ENCODE measurements at regions not wholly inside any gene's neighbourhood (a gene's known extent, or its start where the extent isn't known, plus 50 kb on each side); places are given as distances from the start of the nearest gene placed in this dataset.

- no peak overlapping the region for H3K27ac ChIP-seq (ENCODE audit: extremely low read length, insufficient read depth, low read length)
- no peak for ATAC-seq
These were observed 252.8 kb upstream of the CHD6 start for GRCh38 chr20:41870869-41871462.

More at GRCh38 chr20:41870869-41871462, 252.8 kb upstream of the CHD6 start:
- intact Hi-C loops (cut with micrococcal nuclease; ENCODE audit: unreplicated experiment) (no loop called here), in situ Hi-C loops (cut with HindIII; ENCODE audit: extremely low pct_ligation_motif_present, low pct_unique_long_range_greater_than_20kb) (no loop called here)
- 0 out of 5 replicates have a peak, but pooled peaks cover 0 to 3% of the 10 kb centered on the region in 2 experiments for H3K27me3 ChIP-seq (ENCODE audit: control insufficient read depth in 1 of 2, insufficient read depth in 2 of 2, low read length in 2 of 2)
- no peak overlapping the region for H3K9ac ChIP-seq (ENCODE audit: insufficient read depth, low read depth, low read length)
- no peak overlapping the region for H3K4me2 ChIP-seq (ENCODE audit: low read depth, low read length)
- ChIA-PET CTCF (ENCODE audit: low intra/inter-chr PET ratio, low total read pairs) (no interaction called here), POLR2A (no interaction called here)
- BruUV-seq (replicated peaks), result no TSS peak
- DNase-seq (ENCODE audit: low spot score) (no peak), FAIRE-seq (no peak)
- H3K4me1 ChIP-seq (ENCODE audit: insufficient read depth, low read length), result no peaks in the 10 kb centered on the region
- no peaks in the 10 kb centered on the region for H3K9me3 ChIP-seq (ENCODE audit: low read length)
- H3K36me3 ChIP-seq (replicated peaks in 1 of 2; ENCODE audit: control insufficient read depth in 1 of 2, insufficient read depth in 2 of 2, low read length in 2 of 2), result no peaks in the 10 kb centered on the region
- TF ChIP-seq MEIS2 (CRISPR knock-in tag; IDR thresholded peaks at IDR 0.05) (no peak), ZNF335 (CRISPR knock-in tag; IDR thresholded peaks at IDR 0.05) (no peak), SCMH1 (CRISPR knock-in tag; IDR thresholded peaks at IDR 0.05; ENCODE audit: borderline replicate concordance) (no peak), TCF7L2 (IDR thresholded peaks at IDR 0.05; ENCODE audit: low read depth, low read length) (no peak), GABPA (IDR thresholded peaks at IDR 0.05; ENCODE audit: low read depth, low read length) (no peak), GABPA (CRISPR knock-in tag; IDR thresholded peaks at IDR 0.05; ENCODE audit: low read depth) (no peak), FOXC1 (CRISPR knock-in tag; IDR thresholded peaks at IDR 0.05; ENCODE audit: borderline replicate concordance) (no peak), TRIM22 (IDR thresholded peaks at IDR 0.05) (no peak), YY1 (IDR thresholded peaks at IDR 0.05; ENCODE audit: insufficient read depth, insufficient replicate concordance, low read depth, low read length) (no peak), ZNF326 (CRISPR knock-in tag; IDR thresholded peaks at IDR 0.05; ENCODE audit: borderline replicate concordance) (no peak), MLX (CRISPR knock-in tag; IDR thresholded peaks at IDR 0.05) (no peak), HES4 (CRISPR knock-in tag; IDR thresholded peaks at IDR 0.05; ENCODE audit: borderline replicate concordance) (no peak)
- H4K20me1 ChIP-seq (ENCODE audit: insufficient read depth, low read length), result no peaks in the 10 kb centered on the region
- no peak overlapping the region for H2AFZ ChIP-seq (ENCODE audit: low read length)
- H3K4me3 ChIP-seq (replicated peaks in 1 of 3; ENCODE audit: insufficient read depth in 1 of 3, low read depth in 2 of 3, low read length in 3 of 3), result no peak overlapping the region
- 3% methylated on average over 3 of the region's 3 CpGs for WGBS (ENCODE audit: low lambda C conversion rate)
- H3K79me2 ChIP-seq (ENCODE audit: insufficient read depth, low read length), result no peaks in the 10 kb centered on the region
